HK-2 (cell line): ENCODE measurements at regions not wholly inside any gene's neighbourhood (a gene's known extent, or its start where the extent isn't known, plus 50 kb on each side); places are given as distances from the start of the nearest gene placed in this dataset.

Experiments
- DNase-seq: peaks from one replicate; pipeline ENCODE4 v3.0.0-alpha.2; 2018; ENCODE audit not compliant: unreplicated experiment

DNA sequence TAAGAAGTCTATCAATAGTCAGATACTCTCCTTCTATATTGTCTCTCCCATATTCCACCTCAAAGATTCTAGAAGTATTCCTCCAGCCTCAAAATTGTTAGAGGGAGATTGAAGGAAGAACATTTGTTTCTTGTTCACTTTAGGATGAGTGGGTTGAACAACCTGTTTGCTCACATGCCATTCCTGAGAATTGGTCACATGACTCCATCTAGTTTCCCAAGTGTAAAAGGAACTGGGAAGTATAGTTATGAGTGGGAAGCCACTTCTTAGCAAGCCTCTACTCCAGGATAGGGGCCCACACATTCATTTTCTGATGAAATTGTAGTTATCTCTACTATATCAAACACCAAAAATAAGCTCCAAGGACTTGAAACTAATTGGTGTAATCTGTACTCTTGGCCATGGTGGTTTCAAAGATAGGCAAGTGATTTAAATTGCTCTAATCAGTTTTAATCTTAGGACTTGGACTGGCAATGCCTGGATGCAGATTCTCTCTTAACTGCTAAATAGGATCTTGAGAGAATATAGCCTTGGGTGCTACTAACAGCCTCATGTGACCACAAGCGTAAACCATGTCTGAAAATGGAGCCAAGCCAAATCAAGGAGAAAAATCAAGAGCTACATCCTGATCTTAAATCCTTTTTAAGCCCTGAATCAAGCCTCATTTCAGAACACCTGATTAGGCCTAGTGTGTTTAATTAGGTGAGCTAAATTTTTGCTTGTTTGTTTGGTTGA is 758.7 kb upstream of the MAN1A1 start:
- no peak for DNase-seq

- no peak for DNase-seq
Measured at GRCh38 chr6:120103618-120104017, 754.1 kb upstream of the MAN1A1 start.

- DNase-seq = no peak
Measured at GRCh38 chr6:120096696-120097260, 747.2 kb upstream of the MAN1A1 start.

GRCh38 chr6:120083186-120083585 is 733.6 kb upstream of the MAN1A1 start:
- DNase-seq = no peak

DNA sequence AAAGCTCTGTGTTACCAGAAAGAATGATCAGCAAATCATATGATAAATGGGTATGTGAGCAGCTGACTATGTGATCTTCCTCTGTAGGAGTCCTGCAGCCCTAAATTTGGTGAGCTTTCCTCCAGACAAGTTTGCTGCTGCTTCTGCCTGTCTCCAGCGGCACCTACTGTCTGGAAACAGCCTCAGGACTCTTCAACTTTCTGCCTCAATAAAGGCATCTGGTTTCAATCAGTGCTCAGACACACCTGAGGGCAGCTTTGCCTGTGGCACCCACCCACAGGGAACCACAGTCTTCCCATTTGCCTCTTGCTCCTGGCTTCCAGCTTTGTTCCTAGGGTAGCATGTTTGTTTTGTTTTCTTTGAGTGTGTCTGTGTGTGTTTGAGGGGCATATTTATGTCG is 727.9 kb upstream of the MAN1A1 start:
- DNase-seq = no peak

- DNase-seq = no peak
Measured at GRCh38 chr6:120058410-120058809, 708.8 kb upstream of the MAN1A1 start.

- DNase-seq = no peak
Measured at GRCh38 chr6:120056085-120056484, 706.5 kb upstream of the MAN1A1 start.

GRCh38 chr6:120055071-120055470 is 705.5 kb upstream of the MAN1A1 start:
- DNase-seq = no peak

DNA sequence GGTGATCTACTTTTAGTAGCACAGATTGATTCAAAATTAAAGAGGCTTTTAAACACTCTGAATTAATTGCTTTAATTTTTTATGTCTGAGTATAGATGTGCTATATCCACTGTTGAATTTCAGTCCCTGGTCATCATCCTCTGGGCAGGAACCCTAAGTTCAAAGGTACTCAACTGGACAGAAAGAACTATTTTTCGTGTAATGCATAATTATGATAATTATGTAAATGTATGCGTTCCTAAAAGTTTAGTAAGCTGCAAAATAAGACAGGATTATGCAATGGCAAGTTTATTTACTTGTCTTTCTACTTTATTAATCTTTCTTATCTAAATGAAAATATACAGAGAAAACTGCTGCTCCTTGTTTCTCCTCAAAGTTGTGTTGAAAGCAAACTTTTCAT is 690.1 kb upstream of the MAN1A1 start:
- DNase-seq = no peak

DNA sequence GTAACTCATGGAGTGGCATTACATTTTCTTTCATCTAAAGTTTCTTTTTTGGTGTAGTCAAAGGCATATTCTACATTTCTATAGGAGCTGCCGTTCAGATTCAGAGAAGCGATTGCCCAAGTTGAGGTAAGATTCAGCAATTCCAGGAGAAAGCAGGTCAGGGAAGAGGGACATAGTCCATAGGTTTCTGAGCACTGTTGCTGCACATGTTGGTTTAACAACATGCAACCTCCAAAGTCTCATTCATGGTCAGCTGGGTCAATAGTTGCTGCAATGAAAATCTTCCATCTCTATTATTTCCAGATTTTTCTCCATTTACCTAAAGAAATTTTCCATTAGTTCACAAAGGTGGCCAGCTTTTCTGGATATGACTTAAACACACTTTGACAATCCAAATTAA is 682.3 kb upstream of the MAN1A1 start:
- DNase-seq = no peak

DNA sequence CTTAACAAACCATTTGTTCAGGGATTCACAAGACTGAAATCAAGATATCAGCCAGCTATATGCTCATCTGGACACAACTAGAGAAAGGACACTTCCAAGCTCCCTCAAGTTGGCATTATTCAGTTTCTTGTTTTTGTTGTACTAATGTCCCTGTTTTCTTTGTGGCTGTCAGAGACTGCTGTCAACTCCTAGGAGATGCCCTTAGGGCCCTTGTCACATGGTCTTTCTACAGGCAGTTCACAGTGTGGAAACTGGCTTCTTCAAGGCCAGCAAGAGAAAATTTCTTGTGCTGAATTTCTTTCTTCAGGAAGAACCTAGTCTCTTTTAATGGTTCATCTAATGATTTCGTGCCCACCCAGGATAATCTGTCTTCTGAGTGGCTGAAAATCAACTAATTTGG is 677.2 kb upstream of the MAN1A1 start:
- DNase-seq = no peak

GRCh38 chr6:120010075-120010474 is 660.5 kb upstream of the MAN1A1 start:
- no peak for DNase-seq

DNA sequence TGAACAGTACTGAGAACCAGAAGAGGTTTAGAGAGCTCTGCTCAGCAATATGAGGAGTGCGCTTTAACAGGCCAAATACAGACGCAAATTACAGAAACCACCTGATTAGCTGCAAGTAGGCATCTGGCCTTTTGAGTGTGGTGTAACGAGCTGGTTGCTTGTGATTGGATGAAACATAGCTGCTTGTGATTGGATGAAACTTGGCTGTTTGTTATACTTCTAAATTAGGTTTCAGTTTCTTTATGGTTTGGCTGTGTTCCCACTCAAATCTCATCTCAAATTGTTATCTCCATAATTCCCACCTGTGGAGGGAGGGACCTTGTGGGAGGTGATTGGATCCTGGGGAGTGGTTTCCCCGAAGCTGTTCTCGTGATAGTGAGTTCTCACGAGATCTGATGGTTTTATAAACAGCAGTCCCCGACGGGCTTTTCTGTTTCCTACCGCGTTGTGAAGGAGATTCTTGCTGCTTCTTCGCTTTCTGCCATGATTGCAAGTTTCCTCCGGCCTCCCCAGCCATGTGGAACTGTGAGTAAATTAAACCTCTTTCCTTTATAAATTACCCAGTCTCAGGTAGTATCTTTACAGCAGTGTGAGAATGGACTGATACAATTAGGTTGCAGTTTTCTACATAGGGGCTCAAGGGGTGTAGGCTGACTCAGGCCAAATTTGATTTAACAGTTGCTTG is 655.9 kb upstream of the MAN1A1 start:
- DNase-seq = no peak

GRCh38 chr6:119986934-119987549 is 637.5 kb upstream of the MAN1A1 start:
- no peak for DNase-seq

GRCh38 chr6:119985952-119986736 is 636.6 kb upstream of the MAN1A1 start:
- DNase-seq = no peak

DNA sequence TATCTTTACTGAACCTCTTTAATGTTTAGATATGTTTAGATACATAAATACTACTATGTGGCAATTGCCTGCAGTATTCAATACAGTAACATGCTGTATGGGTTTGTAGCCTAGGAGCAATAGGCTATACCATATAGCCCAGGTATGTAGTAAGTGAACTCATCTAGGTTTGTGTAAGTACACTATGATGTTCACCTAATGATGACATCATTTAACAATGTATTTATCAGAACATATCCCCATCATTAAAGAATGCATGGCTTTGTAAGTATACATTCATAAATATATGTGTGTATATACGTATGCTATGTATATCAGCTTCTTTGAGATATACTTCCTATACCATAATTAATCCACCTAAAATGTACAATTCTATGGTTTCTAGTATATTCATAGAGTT is 631.2 kb upstream of the MAN1A1 start:
- DNase-seq = no peak

- no peak for DNase-seq
Measured at GRCh38 chr6:119979862-119980261, 630.3 kb upstream of the MAN1A1 start.

DNA sequence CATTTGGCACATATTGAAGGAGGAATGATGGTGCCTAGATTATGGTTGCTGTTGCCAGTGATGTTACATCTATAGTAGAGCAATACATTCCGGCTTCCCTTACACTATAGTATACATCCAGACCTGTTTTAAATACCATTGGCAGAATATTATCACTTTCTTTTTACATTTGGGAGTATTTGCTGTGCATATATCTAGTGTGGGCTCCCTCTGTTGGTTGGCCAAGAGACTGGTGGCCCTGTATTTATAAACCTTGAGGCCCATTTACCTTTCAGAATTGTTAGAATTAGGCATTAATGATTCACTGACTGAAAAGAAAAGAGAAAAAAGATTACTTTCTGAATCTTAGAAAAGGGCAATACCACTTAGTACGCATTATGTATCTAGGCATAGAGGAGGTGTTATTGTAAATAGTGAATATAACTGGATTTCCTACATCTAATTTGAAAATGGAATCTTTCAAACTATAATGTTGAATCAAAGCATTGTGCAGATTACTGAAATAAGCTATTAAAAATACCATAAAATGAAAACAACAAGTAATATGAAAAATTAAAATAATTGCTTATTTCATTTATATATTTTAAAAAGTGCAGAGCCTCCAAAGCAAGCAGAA is 628.8 kb upstream of the MAN1A1 start:
- no peak for DNase-seq

DNA sequence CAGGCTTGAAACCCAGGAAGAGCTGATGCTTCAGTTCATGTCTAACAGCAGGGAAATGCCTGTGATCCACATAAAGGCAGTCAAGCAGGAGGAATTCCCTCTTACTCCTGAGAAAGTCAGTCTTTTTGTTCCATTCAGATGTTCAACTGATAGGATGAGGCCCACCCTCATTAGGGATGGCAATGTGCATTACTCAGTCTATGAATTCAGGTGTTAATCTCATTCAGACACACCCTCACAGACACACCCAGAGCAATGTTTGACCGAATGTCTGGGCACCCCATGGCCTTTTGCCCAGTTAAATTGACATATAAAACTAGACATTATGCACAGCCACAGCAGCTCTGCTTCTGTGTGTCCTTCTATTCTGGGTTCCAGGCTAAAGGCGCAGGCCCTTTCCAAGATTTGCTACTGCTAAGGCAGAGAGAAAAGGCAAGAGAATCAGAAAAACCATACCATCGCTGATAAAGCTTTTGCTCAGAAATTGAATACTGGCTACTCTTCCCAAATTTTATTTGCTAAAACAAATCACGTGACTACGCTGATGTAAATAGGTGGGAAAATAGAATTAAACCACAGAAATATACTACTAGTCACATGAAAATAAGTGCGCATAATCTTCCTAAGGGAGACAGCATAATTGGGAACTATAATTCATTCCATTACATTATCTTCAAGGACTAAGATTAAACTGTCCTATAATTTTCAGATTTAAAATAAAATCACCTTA is 625.0 kb upstream of the MAN1A1 start:
- no peak for DNase-seq

DNA sequence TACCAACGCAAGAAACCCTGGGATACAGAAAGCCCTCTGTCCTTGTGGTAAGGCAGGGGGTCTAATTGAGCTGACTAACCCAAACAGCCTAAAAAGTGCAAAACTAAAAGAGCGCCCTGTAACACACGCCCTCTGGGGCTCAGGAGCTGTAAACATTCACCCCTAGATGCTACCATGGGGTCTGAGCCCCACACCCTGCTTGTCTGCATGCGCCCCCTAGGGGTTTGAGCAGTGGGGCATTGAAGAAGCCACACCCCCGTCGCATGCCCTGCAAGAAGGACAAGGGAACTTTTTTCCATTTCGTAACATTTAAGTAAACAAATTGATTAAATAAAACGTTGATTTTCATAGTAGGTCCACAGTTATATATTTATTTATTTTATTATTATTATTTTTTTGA is 616.9 kb upstream of the MAN1A1 start:
- no peak for DNase-seq

- no peak for DNase-seq
Measured at GRCh38 chr6:119965900-119966299, 616.3 kb upstream of the MAN1A1 start.
